Right lobe of liver (tissue), 4 donors: ENCODE measurements at regions not wholly inside any gene's neighbourhood (a gene's known extent, or its start where the extent isn't known, plus 50 kb on each side); places are given as distances from the start of the nearest gene placed in this dataset.
"Not testable (repeated sequence)": the region's sequence is repeated elsewhere in the genome, so short reads cannot be mapped to it uniquely, and the experiment has no call there.

Source experiments
- CTCF ChIP-seq, 4 donors: fragments of 200-600 bp in 3 of 4; fragments of 450-650 bp in 1 of 4; IDR thresholded peaks; one replicate each; pipeline versions ENCODE4 v1.5.1 to v1.8.0; 2016 to 2022; ENCODE audit warnings: antibody characterized with exemption in 4 of 4, mild to moderate bottlenecking in 2 of 4
- POLR2A ChIP-seq: fragments of 450-650 bp; IDR thresholded peaks from one replicate; pipeline ENCODE4 v1.6.1; 2017; ENCODE audit warnings: antibody characterized with exemption, mild to moderate bottlenecking
- donor health status: DM: no; HTN: no; CAD: no.
- donor health status: DM: no; HTN: no; CAD: no.
- donor health status: DM: no; HTN: yes; CAD: no.

DNA sequence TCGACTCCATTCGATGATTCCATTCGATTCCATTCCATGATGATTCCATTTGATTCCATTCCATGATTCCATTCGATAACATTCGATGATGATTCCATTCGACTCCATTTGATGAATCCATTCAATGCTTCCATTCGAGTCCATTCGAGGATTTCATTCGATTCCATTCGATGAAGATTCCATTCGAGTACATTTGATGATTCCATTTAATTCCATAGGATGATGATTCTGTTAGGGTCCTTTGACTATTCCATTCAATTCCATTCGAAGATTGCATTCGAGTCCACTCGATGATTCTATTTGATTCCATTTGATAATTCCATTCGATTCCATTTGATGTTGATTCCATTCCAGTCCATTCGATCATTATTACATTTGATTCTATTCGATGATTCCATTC, 239.8 kb downstream of the SHCBP1 start:
- TF ChIP-seq CTCF (IDR thresholded peaks at IDR 0.05); POLR2A: not testable (repeated sequence)
